Tibial artery (tissue), 4 donors: ENCODE measurements at regions not wholly inside any gene's neighbourhood (a gene's known extent, or its start where the extent isn't known, plus 50 kb on each side); places are given as distances from the start of the nearest gene placed in this dataset.

Source experiments
- DNase-seq, 2 donors: peaks; one replicate each; pipeline ENCODE4 v3.0.0-alpha.2; 2019
- H3K27ac ChIP-seq, 2 donors: fragments of 200-600 bp; sonication (generic) in 1 of 2; 1 replicate in 1 of 2; 2 replicates in 1 of 2; pipeline ENCODE4 v1.5.1; 2018 to 2019; ENCODE audit warnings: mild to moderate bottlenecking in 1 of 2
- H3K27me3 ChIP-seq, 2 donors: fragments of 200-600 bp; sonication (generic) in 1 of 2; one replicate each; pipeline versions ENCODE4 v1.5.1 to v1.6.0; 2016 to 2019
- H3K36me3 ChIP-seq, 3 donors: fragments of 200-600 bp; sonication (generic) in 2 of 3; one replicate each; pipeline ENCODE4 v1.5.1; 2016 to 2019; ENCODE audit warnings: mild to moderate bottlenecking in 2 of 3
- H3K4me1 ChIP-seq, 4 donors: fragments of 200-600 bp; sonication (generic) in 2 of 4; 1 replicate in 3 of 4; 2 replicates in 1 of 4; pipeline ENCODE4 v1.5.1; 2016 to 2019
- H3K4me3 ChIP-seq, 2 donors: fragments of 200-600 bp; sonication (generic) in 1 of 2; 1 replicate in 1 of 2; 2 replicates in 1 of 2; pipeline ENCODE4 v1.5.1; 2018 to 2019; ENCODE audit warnings: mild to moderate bottlenecking in 2 of 2
- H3K9me3 ChIP-seq, 3 donors: fragments of 200-600 bp; sonication (generic) in 1 of 3; one replicate each; pipeline ENCODE4 v1.5.1; 2016 to 2019
- intact Hi-C: fragments of 100-400 bp; cut with DNase I; formaldehyde crosslinking; loops from one replicate; pipeline ENCODE4 v1.15.0; 2023; ENCODE audit warnings: low total_unique reads
- TF ChIP-seq, protein P1 (sequence below), 2 experiments: fragments of 200-600 bp in 1 of 2; fragments of 450-650 bp in 1 of 2; IDR thresholded peaks; one replicate each; pipeline ENCODE4 v1.5.1; 2017 to 2019; ENCODE audit warnings: antibody characterized with exemption in 2 of 2, mild to moderate bottlenecking in 1 of 2, moderate library complexity in 1 of 2

DNA sequence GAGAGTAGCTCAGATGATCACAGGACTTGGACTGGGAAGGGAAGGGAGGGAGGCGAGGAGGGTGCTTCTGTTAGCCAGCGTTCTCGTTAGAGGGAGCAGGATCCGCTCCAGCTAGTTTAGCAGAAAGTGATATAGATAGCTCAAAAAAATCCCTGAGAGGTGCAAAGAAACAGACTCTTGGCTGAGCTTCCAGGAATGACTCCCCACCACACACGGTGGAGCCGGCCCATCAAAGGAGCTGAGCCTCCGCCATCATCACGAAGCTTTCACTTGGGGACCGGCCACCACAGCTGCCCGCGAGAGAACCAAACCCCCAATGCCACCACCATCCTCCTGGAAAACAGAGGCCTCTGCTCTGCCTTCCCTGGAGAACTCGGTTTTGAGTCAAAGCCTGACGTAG lies 124.6 kb upstream of the BCL2L14 start:
- no peak for DNase-seq
- no peaks in the 10 kb centered on the region for H3K9me3 ChIP-seq
- intact Hi-C loops = no loop called here
- no peak overlapping the region for H3K4me3 ChIP-seq
- H3K27me3 ChIP-seq = no peaks in the 10 kb centered on the region
- peaks cover 0 to 4% (median 3%) of the 10 kb centered on the region in 4 donors for H3K4me1 ChIP-seq
- no peak overlapping the region for H3K27ac ChIP-seq
- no peaks in the 10 kb centered on the region for H3K36me3 ChIP-seq
- TF ChIP-seq, protein P1, sequence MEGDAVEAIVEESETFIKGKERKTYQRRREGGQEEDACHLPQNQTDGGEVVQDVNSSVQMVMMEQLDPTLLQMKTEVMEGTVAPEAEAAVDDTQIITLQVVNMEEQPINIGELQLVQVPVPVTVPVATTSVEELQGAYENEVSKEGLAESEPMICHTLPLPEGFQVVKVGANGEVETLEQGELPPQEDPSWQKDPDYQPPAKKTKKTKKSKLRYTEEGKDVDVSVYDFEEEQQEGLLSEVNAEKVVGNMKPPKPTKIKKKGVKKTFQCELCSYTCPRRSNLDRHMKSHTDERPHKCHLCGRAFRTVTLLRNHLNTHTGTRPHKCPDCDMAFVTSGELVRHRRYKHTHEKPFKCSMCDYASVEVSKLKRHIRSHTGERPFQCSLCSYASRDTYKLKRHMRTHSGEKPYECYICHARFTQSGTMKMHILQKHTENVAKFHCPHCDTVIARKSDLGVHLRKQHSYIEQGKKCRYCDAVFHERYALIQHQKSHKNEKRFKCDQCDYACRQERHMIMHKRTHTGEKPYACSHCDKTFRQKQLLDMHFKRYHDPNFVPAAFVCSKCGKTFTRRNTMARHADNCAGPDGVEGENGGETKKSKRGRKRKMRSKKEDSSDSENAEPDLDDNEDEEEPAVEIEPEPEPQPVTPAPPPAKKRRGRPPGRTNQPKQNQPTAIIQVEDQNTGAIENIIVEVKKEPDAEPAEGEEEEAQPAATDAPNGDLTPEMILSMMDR (IDR thresholded peaks at IDR 0.05) = no peak

DNA sequence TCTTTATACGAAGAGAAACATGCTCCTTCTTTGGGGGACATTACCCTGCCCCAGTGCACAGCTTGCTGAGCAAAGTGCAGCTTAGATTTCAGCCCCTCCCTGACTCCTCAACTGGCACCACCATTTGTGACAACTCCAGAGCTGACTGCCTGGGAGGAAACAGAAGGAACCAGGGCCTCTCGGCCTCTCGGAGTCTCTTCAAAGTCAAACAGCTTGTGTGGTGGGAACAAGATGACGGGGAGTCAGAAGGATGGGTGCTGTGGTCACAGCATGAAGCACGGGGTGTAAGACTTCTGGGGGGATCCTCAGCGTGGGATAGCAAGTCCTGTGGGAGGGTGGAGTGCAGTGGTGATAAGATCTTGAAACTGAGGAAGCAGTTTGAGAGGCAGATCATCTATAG lies 123.5 kb upstream of the BCL2L14 start:
- no peak overlapping the region for H3K27ac ChIP-seq
- no peak overlapping the region for H3K4me3 ChIP-seq
- H3K36me3 ChIP-seq = no peaks in the 10 kb centered on the region
- H3K27me3 ChIP-seq = no peaks in the 10 kb centered on the region
- no peaks in the 10 kb centered on the region for H3K4me1 ChIP-seq
- TF ChIP-seq, protein P1 (IDR thresholded peaks at IDR 0.05) = no peak
- H3K9me3 ChIP-seq = no peaks in the 10 kb centered on the region
- intact Hi-C loops = no loop called here
- DNase-seq = no peak

- TF ChIP-seq, protein P1 (IDR thresholded peaks at IDR 0.05) = no peak
- H3K4me3 ChIP-seq = no peak overlapping the region
Measured at GRCh38 chr12:11949738-11950411, 120.9 kb upstream of the BCL2L14 start.

GRCh38 chr12:11951209-11951608 lies 119.5 kb upstream of the BCL2L14 start:
- TF ChIP-seq, protein P1 (IDR thresholded peaks at IDR 0.05) = no peak
- intact Hi-C loops = no loop called here
- Histone ChIP-seq H3K36me3 (no peaks in the 10 kb centered on the region), H3K27ac (no peak overlapping the region), H3K27me3 (no peaks in the 10 kb centered on the region), H3K9me3 (no peaks in the 10 kb centered on the region), H3K4me3 (no peak overlapping the region), H3K4me1 (no peaks in the 10 kb centered on the region)
- no peak for DNase-seq

More at GRCh38 chr12:11949738-11950411, 120.9 kb upstream of the BCL2L14 start:
- intact Hi-C loops = no loop called here
- H3K27me3 ChIP-seq = no peaks in the 10 kb centered on the region
- DNase-seq = no peak
- no peaks in the 10 kb centered on the region for H3K36me3 ChIP-seq
- H3K4me1 ChIP-seq = no peaks in the 10 kb centered on the region
- H3K9me3 ChIP-seq = no peaks in the 10 kb centered on the region
- H3K27ac ChIP-seq = no peak overlapping the region

GRCh38 chr12:11953523-11953922 lies 117.2 kb upstream of the BCL2L14 start:
- H3K4me1 ChIP-seq = no peaks in the 10 kb centered on the region
- intact Hi-C loops = no loop called here
- no peak overlapping the region for H3K27ac ChIP-seq
- no peaks in the 10 kb centered on the region for H3K9me3 ChIP-seq
- TF ChIP-seq, protein P1 (IDR thresholded peaks at IDR 0.05) = no peak
- H3K4me3 ChIP-seq = no peak overlapping the region
- H3K27me3 ChIP-seq = no peaks in the 10 kb centered on the region
- H3K36me3 ChIP-seq = no peaks in the 10 kb centered on the region
- DNase-seq = no peak

- H3K27me3 ChIP-seq = no peaks in the 10 kb centered on the region
- H3K9me3 ChIP-seq = no peaks in the 10 kb centered on the region
- no peaks in the 10 kb centered on the region for H3K4me1 ChIP-seq
- H3K4me3 ChIP-seq = no peak overlapping the region
- H3K27ac ChIP-seq = no peak overlapping the region
- intact Hi-C loops = no loop called here
- no peaks in the 10 kb centered on the region for H3K36me3 ChIP-seq
- no peak for DNase-seq
- TF ChIP-seq, protein P1 (IDR thresholded peaks at IDR 0.05) = no peak
Measured at GRCh38 chr12:11954181-11954580, 116.6 kb upstream of the BCL2L14 start.
